ENCODE measurements at regions not wholly inside any gene's neighbourhood (a gene's known extent, or its start where the extent isn't known, plus 50 kb on each side); places are given as distances from the start of the nearest gene placed in this dataset.
A peak's percentile ranks its signal among the peaks of the same experiment; 100 is the strongest.

GRCh38 chr4:174135530-174135929, 147.9 kb downstream of the FBXO8 start:
- in situ Hi-C loops (cut with MboI), result no loop called here
- peak overlapping the region; percentile 54 for H3K9ac ChIP-seq
- peak overlapping the region; percentile 93 for H2AFZ ChIP-seq
- no peak overlapping the region for H3K27ac ChIP-seq
- TF ChIP-seq EZH2phosphoT487 (IDR thresholded peaks at IDR 0.05; ENCODE audit: insufficient read depth, low read depth), result no peak
- no peaks in the 10 kb centered on the region for H3K27me3 ChIP-seq (replicated peaks; ENCODE audit: insufficient read depth)
- DNase-seq, result no peak
- H3K9me2 ChIP-seq (ENCODE audit: insufficient read depth), result no peaks in the 10 kb centered on the region
- H3K4me2 ChIP-seq (ENCODE audit: unreplicated experiment), result peak overlapping the region; percentile 91
- no peaks in the 10 kb centered on the region for H3F3A ChIP-seq (ENCODE audit: insufficient read depth)
- H3K36me3 ChIP-seq (ENCODE audit: low read depth), result no peaks in the 10 kb centered on the region
- WGBS, 2 experiments (ENCODE audit: low coverage in 1 of 2, low lambda C conversion rate in 2 of 2, missing lambda C conversion rate in 2 of 2), result 7 to 8% methylated on average over 1 of the region's 1 CpG
- H4K20me1 ChIP-seq (ENCODE audit: insufficient read depth), result no peaks in the 10 kb centered on the region
- no peaks in the 10 kb centered on the region for H3K9me3 ChIP-seq (ENCODE audit: low read depth)
- H3K4me1 ChIP-seq (ENCODE audit: insufficient read depth), result peaks cover 23% of the 10 kb centered on the region; the same call in 1 of the 2 replicates
- H3K4me3 ChIP-seq, result peak overlapping the region; percentile 71
- no peaks in the 10 kb centered on the region for H3K79me2 ChIP-seq (ENCODE audit: insufficient read depth)

DNA sequence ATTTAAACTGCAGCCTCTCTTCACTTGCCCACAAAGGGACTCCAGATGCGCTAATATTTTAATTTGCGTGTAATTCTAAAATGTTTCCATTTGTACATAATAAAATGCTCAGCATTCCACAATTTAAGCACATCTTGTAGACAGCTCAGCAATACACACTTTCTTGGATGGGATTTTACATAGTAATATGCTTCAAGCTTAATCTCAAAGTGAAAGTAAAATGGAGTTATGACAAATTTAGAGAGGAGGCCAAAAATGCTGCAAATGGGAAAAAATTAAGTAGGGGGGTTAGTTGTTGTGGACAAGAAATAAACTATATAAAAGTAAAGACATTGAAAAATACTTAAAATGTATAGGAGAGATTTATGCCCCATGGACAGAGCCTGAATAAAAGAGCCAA, 149.1 kb downstream of the FBXO8 start:
- no peaks in the 10 kb centered on the region for H3K9me2 ChIP-seq (ENCODE audit: insufficient read depth)
- no peaks in the 10 kb centered on the region for H3K79me2 ChIP-seq (ENCODE audit: insufficient read depth)
- H3K9ac ChIP-seq, result peak overlapping the region; percentile 63
- H3K4me3 ChIP-seq, result peak overlapping the region; percentile 80
- H4K20me1 ChIP-seq (ENCODE audit: insufficient read depth), result no peaks in the 10 kb centered on the region
- DNase-seq, result peak; percentile 54
- whole genome bisulfite sequencing, 2 experiments (ENCODE audit: low coverage in 1 of 2, low lambda C conversion rate in 2 of 2, missing lambda C conversion rate in 2 of 2), result 2 to 6% methylated on average over 2 of the region's 2 CpGs
- H3K27me3 ChIP-seq (replicated peaks; ENCODE audit: insufficient read depth), result no peaks in the 10 kb centered on the region
- H2AFZ ChIP-seq, result peak overlapping the region; percentile 93
- TF ChIP-seq EZH2 (IDR thresholded peaks at IDR 0.05; ENCODE audit: insufficient read depth, poor library complexity, severe bottlenecking) (no peak), EZH2phosphoT487 (IDR thresholded peaks at IDR 0.05; ENCODE audit: insufficient read depth, low read depth) (no peak)
- H3K36me3 ChIP-seq (ENCODE audit: low read depth), result no peaks in the 10 kb centered on the region
- in situ Hi-C loops (cut with MboI), result no loop called here
- H3K4me1 ChIP-seq (ENCODE audit: insufficient read depth), result peaks cover 23% of the 10 kb centered on the region; the same call in 1 of the 2 replicates
- H3K9me3 ChIP-seq (ENCODE audit: low read depth), result no peaks in the 10 kb centered on the region
- H3F3A ChIP-seq (ENCODE audit: insufficient read depth), result no peaks in the 10 kb centered on the region
- H3K27ac ChIP-seq, result no peak overlapping the region
- H3K4me2 ChIP-seq (ENCODE audit: unreplicated experiment), result peak overlapping the region; percentile 92

DNA sequence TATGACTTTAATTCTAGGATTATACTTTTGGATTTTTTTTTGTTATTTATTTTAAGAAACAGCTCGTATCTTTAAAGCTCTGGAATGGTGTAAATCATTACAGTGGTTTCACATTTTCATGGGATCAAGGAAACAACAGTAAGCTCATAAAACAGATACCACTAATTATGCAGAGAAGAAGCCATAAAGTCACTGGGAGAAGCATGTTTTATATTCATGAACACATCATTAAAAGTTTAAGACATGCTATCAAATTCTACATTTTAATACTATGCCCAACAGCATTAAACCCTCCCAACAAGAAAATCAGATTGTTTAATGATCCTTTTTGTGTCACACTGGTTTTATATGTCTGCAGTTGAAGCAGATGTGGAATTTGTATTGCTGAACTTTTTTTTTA, 149.9 kb downstream of the FBXO8 start:
- Histone ChIP-seq H3K36me3 (ENCODE audit: low read depth) (no peaks in the 10 kb centered on the region), H3K4me2 (ENCODE audit: unreplicated experiment) (no peak overlapping the region), H3K4me3 (no peak overlapping the region), H3K4me1 (ENCODE audit: insufficient read depth) (peaks cover 23% of the 10 kb centered on the region; the same call in 1 of the 2 replicates), H3K9ac (no peak overlapping the region), H2AFZ (peak overlapping the region; percentile 93), H3K79me2 (ENCODE audit: insufficient read depth) (no peaks in the 10 kb centered on the region), H3K9me2 (ENCODE audit: insufficient read depth) (no peaks in the 10 kb centered on the region), H3K27me3 (replicated peaks; ENCODE audit: insufficient read depth) (no peaks in the 10 kb centered on the region), H3F3A (ENCODE audit: insufficient read depth) (no peaks in the 10 kb centered on the region), H3K27ac (no peak overlapping the region), H3K9me3 (ENCODE audit: low read depth) (no peaks in the 10 kb centered on the region), H4K20me1 (ENCODE audit: insufficient read depth) (no peaks in the 10 kb centered on the region)
- no peak for TF ChIP-seq EZH2phosphoT487 (IDR thresholded peaks at IDR 0.05; ENCODE audit: insufficient read depth, low read depth)
- no peak for TF ChIP-seq EZH2 (IDR thresholded peaks at IDR 0.05; ENCODE audit: insufficient read depth, poor library complexity, severe bottlenecking)
- in situ Hi-C loops (cut with MboI), result no loop called here
- whole genome bisulfite sequencing, 2 experiments (ENCODE audit: low coverage in 1 of 2, low lambda C conversion rate in 2 of 2, missing lambda C conversion rate in 2 of 2), result 73 to 87% methylated on average over 1 of the region's 1 CpG
- no peak for DNase-seq

GRCh38 chr4:174131901-174132300, 151.6 kb downstream of the FBXO8 start:
- Histone ChIP-seq H3K4me3 (no peak overlapping the region), H4K20me1 (ENCODE audit: insufficient read depth) (no peaks in the 10 kb centered on the region), H3K9me2 (ENCODE audit: insufficient read depth) (no peaks in the 10 kb centered on the region), H3K79me2 (ENCODE audit: insufficient read depth) (no peaks in the 10 kb centered on the region), H3K27ac (no peak overlapping the region), H3K4me2 (ENCODE audit: unreplicated experiment) (no peak overlapping the region), H3K9ac (no peak overlapping the region), H3K9me3 (ENCODE audit: low read depth) (no peaks in the 10 kb centered on the region), H3K36me3 (ENCODE audit: low read depth) (no peaks in the 10 kb centered on the region), H3K27me3 (replicated peaks; ENCODE audit: insufficient read depth) (no peaks in the 10 kb centered on the region), H3K4me1 (ENCODE audit: insufficient read depth) (peaks cover 23% of the 10 kb centered on the region; the same call in 1 of the 2 replicates), H2AFZ (no peak overlapping the region), H3F3A (ENCODE audit: insufficient read depth) (no peaks in the 10 kb centered on the region)
- no peak for DNase-seq
- in situ Hi-C loops (cut with MboI), result no loop called here
- TF ChIP-seq EZH2phosphoT487 (IDR thresholded peaks at IDR 0.05; ENCODE audit: insufficient read depth, low read depth) (no peak), EZH2 (IDR thresholded peaks at IDR 0.05; ENCODE audit: insufficient read depth, poor library complexity, severe bottlenecking) (no peak)

DNA sequence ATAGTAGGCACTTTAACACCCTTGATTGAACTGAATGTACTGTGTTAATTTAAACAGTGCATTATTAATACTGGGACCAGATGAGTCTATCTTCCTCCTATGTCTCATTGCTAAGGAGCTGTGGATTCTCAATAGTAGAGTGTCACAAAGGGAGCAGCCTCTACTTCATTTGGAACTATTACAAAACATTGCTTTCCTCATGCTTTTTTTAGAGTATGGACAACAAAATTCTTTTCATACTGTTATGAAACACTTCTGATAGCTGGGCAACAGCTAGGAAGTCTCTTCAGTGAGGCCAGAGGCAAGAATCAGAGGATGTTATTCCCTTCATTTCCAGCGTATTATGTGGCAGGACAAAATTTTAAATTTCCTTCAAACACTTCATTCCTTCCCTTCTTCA, 160.8 kb downstream of the FBXO8 start:
- H3K9me2 ChIP-seq (ENCODE audit: insufficient read depth), result no peaks in the 10 kb centered on the region
- peaks cover 6% of the 10 kb centered on the region for H3F3A ChIP-seq (ENCODE audit: insufficient read depth)
- H3K4me2 ChIP-seq (ENCODE audit: unreplicated experiment), result no peak overlapping the region
- no peak overlapping the region for H3K27ac ChIP-seq
- H2AFZ ChIP-seq, result peak overlapping the region; percentile 16; the same call in 1 of the 2 replicates
- TF ChIP-seq EZH2 (IDR thresholded peaks at IDR 0.05; ENCODE audit: insufficient read depth, poor library complexity, severe bottlenecking), result no peak
- no peak for TF ChIP-seq EZH2phosphoT487 (IDR thresholded peaks at IDR 0.05; ENCODE audit: insufficient read depth, low read depth)
- no peaks in the 10 kb centered on the region for H4K20me1 ChIP-seq (ENCODE audit: insufficient read depth)
- 41 to 60% methylated on average over 1 of the region's 1 CpG for WGBS, 2 experiments (ENCODE audit: low coverage in 1 of 2, low lambda C conversion rate in 2 of 2, missing lambda C conversion rate in 2 of 2)
- DNase-seq, result peak; percentile 53
- in situ Hi-C loops (cut with MboI), result no loop called here
- H3K4me1 ChIP-seq (ENCODE audit: insufficient read depth), result peaks cover 18% of the 10 kb centered on the region
- H3K79me2 ChIP-seq (ENCODE audit: insufficient read depth), result no peaks in the 10 kb centered on the region
- H3K27me3 ChIP-seq (replicated peaks; ENCODE audit: insufficient read depth), result no peaks in the 10 kb centered on the region
- no peak overlapping the region for H3K9ac ChIP-seq
- H3K4me3 ChIP-seq, result no peak overlapping the region
- no peaks in the 10 kb centered on the region for H3K9me3 ChIP-seq (ENCODE audit: low read depth)
- no peaks in the 10 kb centered on the region for H3K36me3 ChIP-seq (ENCODE audit: low read depth)

Data from GM23248 (cell line).